ENCODE measurements at regions not wholly inside any gene's neighbourhood (a gene's known extent, or its start where the extent isn't known, plus 50 kb on each side); places are given as distances from the start of the nearest gene placed in this dataset.

DNA sequence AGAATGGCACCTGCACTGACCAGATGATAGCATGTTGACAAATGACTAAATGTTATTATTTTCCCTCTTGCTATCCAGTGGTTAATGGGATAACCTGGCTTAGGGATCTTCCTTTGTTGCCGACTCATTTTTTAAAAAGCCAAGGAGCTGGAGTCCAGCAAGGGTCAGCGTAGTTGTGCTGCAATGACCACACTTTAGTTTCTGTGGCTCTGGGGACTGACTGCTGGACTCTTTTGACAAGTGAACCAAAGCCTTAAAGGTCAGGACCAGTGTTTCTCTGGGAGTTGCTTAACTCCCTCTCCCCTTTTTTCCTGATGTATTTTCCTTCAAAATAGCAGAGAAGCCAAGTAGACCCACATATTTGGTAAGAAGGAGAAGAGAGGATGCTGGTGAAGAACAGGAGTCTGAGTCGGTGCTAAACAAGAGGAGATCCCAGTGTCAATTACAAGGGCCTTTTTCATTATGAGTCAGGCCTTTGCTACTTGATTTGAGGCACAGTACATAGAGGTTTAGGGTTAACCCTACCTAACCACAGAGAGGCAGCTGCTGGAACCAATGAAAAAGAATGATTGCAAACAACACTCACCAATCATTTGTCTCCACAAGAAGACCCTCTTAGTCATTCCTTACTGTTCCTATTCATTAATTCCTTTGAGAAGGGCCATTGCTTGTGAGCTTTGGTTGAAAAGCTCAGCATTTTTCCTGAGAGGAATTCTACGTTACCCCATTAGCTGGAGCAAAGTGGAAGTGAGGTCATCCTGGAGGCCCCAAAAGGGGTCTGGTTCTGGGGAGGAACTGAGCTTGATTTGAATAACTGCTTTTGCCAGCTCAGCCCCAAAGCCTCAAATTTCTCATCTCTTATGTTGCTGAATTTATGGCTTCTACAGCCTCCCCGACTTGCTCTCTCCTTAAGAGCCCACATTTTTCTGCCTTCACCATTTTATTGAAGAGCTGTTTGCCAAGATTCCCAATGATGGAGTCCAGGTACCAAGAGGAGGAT lies 137.6 kb upstream of the HNMT start:
- DNase-seq, result no peak

- no peak for DNase-seq
Measured at GRCh38 chr2:137828624-137829023, 135.6 kb upstream of the HNMT start.

- no peak for DNase-seq
Measured at GRCh38 chr2:137829251-137829650, 135.0 kb upstream of the HNMT start.

- DNase-seq, result no peak
Measured at GRCh38 chr2:137834760-137835379, 129.4 kb upstream of the HNMT start.

GRCh38 chr2:137836671-137837070 lies 127.6 kb upstream of the HNMT start:
- no peak for DNase-seq

GRCh38 chr2:137837830-137838229 lies 126.4 kb upstream of the HNMT start:
- DNase-seq, result no peak

DNA sequence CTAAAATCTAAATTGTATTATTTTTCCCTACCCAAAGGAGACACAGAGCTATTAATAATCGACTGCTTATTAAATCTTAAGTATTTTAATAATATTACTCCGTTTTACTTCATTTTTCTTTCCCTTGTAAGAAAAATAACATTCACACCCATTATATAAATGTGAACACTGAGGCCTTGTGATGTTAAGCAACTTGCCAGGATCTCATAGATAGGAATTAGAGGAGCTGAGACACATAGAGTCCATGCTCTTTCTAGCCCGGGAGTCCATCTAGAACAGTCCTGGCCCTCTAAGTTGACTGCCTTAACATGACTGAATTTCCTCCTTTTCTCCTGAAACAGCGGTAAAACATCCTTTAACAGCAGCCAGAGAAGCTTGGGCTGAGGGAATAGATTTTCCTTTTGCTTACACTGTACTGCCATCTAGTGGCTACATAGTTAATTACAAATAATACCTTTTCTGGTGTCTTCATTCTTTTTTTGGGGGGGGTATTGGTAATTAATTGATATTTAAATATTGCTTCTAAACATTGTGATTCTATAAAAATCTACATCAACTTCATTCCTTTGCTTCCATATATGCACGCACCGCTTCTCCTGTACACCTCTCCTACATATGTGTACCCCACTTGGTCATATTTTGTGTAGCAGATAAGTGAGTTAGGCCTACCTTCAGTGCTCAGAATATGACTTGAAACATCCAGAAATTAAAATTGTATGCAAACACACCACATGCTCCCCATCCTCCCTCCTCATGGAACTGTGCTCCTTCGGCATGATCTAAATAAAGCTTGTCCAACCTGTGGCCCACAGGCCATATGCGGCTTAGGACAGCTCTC lies 125.8 kb upstream of the HNMT start:
- DNase-seq, result no peak

DNA sequence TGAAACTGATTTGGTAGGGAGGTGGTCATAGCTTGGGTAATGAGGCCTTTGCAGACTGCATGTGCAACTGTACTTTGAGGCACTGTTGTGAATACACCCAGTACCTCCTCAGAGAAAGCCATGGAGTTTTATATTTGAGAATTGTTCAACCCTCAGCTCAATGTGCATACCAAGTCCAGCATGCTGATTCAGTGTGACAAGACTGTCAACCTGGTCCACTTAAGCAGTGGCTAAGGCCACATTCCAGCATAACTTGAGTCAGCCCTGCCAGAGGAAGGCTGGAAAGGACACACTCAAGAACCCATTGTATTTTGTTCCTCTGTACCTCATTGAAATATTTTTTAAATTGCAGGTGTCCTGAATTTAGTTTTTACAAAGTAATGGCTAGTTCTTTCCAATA lies 121.8 kb upstream of the HNMT start:
- DNase-seq, result no peak

- DNase-seq, result no peak
Measured at GRCh38 chr2:137842952-137843351, 121.3 kb upstream of the HNMT start.

DNA sequence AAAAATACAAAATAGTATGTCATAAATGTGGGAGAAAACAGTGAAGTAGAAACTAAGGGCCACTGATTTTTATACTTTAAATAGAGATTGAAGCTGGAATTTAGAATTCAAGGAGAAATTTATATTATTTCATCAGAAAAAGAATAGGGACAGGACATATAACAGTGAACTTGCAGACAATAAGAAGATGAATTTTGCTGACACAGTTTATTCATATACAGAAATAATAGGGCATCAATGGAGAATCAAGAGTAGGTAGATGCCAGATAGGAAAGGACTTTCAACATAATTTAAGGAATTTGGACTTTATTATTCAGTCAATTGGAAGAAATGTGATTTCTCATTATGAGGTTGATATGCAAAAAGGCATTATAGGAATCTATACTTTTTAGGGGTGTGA lies 118.9 kb upstream of the HNMT start:
- no peak for DNase-seq

DNA sequence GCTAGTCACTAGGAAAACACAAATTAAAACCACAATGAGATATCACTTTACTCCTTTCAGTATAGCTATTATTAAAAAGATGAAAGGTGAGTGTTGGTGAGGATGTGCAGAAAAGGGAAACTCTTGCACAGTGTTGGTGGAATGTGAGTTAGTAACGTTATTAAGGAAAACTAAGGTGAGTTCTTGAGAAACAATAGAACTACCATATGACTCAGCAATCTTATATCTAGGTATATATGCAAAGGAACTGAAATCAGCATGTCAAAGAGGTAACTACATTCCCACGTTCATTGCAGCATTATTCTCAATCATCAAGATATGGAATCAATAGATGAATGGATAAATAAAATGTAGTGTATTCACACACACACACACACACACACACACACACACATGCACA lies 117.3 kb upstream of the HNMT start:
- DNase-seq, result no peak

DNA sequence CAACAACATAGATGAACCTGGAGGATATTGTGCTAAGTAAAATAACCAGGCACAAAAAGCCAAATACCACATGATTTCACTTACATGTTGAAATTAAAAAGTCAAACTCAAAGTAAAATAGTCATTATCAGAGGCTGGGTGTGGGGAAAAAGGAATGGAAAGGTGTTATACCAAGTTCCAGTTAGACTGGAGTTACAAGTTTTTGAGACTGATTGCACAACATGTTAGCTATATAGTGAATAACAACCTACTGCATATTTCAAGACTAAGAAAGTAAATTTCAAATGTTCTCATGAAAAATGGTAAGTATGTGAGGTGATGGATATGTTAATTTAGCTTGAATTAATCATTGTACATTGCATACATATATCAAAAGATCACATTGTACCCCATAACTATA lies 116.8 kb upstream of the HNMT start:
- no peak for DNase-seq

GRCh38 chr2:137857881-137858280 lies 106.4 kb upstream of the HNMT start:
- no peak for DNase-seq

GRCh38 chr2:137862651-137863050 lies 101.6 kb upstream of the HNMT start:
- DNase-seq, result no peak

DNA sequence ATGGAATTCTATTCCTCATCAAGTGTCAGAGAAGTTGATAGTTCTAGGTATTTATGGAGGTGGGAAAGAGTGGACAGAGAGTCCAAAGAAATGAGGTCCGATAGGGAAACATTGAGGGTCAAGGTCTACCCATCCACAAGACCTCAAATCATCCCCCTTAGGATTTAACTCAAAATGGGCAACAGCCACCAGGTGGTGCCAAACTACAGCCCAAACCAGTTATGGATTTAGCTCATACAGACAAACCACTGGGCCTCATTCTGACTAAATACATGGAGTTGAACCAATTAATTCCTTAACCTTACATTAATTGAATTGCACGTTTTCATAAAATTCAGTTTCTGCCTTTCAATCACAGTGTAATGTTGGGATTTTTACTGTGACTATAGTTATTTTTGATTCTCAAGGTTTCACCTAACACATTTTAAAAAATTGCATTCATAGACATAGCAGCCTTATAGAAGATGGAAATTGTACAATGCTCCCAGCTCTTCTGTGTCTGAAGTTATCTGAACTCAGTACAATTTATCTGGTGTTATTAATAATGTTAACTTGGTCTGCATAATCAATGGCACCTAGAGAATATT lies 98.2 kb upstream of the HNMT start:
- peak; percentile 53 for DNase-seq

DNA sequence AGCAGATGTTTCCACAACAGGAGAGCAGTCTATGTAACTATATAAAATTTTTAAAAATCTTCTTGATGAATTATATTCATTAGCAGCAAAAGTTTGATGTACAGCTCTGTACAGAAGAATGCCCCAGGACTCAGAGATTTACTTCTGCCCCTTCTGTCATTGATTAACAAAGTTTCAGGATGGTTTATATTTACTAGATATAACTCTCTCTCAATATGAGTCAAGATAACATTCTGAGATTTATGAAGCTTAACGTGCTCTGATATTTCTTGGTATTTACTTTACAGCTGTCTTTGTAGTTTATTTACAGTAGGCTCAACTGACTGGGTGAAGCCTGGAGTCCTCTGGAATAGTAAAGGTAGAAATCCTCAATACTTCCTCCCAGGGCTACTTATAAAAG lies 93.6 kb upstream of the HNMT start:
- no peak for DNase-seq

DNA sequence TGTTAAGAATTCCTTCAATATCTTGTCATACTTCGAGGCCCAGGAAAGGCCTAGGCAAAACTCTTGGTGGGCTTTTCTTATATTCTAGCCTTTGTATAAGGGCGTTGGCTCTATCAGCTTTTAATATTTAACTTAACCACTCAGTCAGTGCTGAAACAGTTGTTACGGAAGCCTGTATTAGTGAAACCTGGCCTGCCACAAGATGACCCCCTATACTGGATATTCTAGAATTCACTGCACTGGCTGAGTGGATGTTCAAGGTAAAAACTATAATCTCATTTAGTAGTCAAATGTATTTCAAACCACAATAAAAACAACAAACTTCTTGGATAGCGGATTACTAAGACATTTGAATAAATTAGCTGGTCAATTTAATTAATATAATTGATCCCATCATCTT lies 91.7 kb upstream of the HNMT start:
- DNase-seq, result no peak

- no peak for DNase-seq
Measured at GRCh38 chr2:137873536-137874244, 90.6 kb upstream of the HNMT start.

- DNase-seq, result no peak
Measured at GRCh38 chr2:137879121-137879520, 85.2 kb upstream of the HNMT start.

DNA sequence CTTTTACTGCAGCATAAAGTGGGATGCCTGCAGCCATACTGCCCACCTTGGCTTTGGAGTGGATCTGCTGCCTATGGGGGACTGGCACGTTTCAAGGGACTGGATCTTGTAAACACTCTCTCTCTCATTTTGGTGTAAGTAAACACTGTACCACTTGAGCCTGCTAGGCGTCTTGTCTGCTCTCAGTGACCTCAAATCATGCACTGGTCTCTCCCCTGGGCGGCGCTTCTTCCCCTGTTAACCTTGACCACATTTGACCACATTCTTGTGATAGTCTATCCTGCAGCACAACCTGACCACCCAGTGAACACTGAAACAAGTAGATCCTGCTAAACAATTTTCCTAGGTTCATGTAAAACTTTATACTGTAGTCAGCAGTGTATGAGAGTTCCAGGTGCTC lies 82.6 kb upstream of the HNMT start:
- DNase-seq, result no peak

- DNase-seq, result no peak
Measured at GRCh38 chr2:137886083-137886831, 78.0 kb upstream of the HNMT start.

- no peak for DNase-seq
Measured at GRCh38 chr2:137888845-137889244, 75.4 kb upstream of the HNMT start.
